SKM-1 (cell line): ENCODE measurements at regions not wholly inside any gene's neighbourhood (a gene's known extent, or its start where the extent isn't known, plus 50 kb on each side); places are given as distances from the start of the nearest gene placed in this dataset.

ENCODE experiments used
- DNase-seq: peaks from one replicate; lab custom pipeline; 2025; ENCODE audit not compliant: unreplicated experiment; lab: John Stamatoyannopoulos, UW

DNA sequence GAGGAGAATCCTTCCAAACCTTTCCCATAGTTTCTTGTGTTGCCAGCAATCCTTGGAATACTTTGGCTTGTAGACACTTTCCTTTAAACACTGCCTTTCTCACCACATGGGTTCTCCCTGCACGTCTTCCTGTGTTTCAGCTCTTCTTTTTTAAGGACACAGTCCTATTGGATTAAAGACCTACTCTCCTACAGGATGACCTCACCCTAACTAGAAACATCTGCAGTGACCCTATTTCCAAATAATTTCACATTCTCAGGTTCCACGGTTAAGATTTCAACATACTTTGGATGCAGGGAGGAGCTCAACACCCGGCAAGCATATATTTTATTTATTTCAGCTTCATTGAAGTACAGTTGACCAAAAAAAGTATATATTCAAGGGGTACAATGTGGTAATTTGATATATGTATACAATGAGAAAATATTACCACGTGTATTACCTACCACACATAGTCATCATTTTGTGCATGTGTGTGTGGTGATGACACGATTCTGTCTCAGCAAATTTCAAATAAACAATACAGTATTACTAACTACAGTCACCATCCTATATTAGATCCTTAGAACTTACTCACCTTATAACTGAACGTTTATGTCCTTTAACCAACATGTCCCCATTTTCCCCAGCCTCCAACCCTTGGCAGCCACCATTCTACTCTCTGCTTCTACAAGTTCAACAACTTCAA, 745.0 kb downstream of the CBLN2 start:
- DNase-seq = no peak

DNA sequence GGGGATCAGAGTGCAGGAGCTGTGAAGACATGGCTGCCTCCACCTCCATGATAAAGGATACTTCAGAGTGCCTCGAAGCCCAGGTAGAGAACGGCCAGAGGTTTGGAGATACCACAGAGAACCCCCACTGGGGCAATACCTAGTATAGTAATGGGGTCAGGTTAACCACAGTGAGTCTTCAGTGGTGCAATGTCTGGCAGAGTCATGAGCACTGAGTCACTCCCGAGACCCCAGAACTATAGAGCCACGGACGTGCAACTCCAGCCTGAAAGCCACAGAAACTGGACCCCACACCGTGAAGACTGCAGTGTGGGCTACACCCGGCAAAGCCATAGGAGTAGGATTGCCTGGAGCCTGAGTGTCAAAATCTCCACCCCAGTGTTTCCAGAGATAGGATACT, 746.6 kb downstream of the CBLN2 start:
- DNase-seq = no peak

DNA sequence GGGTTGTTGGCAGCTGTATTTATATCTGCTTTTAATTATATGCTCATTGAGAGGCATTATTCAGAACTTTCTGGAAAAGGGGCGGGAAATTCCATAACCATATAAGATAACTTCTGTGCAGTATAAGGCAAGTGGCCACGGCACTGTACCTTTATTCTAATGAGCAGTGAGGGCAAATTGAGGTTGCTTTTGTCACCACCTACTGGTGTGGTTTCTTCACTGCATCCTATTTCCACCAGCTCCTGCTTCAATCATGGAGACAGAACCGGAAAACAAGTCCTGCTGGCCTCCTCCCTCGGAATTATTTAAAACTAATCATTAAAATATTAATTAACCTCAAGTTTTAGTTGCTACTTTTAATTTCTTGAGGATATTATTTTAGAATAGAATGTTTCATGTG, 759.4 kb downstream of the CBLN2 start:
- DNase-seq = no peak

DNA sequence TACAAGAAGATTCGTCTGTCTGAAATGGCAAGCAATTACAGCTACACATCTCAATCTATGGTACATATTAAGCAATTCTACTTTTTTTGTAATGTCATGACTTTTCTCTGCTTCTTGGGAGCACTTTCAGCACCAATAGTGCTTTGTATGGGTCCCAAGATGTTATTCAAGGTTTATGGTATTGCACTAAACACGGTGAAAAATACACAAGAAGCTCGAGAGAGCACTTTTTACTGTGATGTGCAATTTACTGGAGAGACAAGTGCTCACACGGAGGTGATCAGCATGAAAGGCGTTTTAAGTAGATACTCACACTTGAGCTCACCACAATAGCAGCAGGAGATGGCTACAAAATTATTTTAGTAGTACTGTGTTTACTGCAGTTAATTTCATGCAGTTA, 783.6 kb downstream of the CBLN2 start:
- no peak for DNase-seq

DNA sequence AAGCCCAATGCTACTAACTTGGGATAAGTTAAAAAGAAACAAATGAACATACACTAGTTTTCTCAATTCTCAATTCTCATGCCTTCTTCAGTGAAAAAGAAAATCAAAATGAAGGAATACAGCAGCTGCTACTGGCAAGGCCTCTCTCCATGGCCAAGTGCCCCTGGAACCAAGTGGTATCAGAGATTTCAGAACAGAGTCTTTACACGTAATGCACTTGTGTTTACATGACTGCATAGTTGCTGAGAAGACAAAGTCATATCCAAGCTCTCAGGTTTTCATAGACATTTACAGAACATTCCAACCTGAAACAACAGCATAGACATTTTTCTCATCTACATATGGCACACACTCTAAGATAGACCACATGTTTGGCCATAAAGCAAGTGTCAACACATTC, 789.9 kb downstream of the CBLN2 start:
- DNase-seq = no peak

DNA sequence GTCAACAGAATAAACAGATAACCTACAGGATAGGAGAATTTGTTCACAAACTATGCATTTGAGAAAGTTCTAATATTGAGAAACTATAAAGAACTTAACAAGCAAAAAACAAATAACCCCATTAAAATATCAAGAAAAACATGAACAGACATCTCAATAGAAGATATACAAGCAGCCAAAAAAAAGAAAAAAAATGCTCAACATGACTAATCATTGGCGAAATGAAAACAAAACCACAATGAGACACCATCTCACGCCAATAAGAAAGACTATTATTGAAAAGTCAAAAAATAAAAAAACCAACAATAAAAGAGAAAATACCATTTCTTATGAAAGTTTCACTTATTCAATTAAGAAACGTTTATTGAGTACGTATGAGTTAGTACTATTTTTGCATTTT, 800.5 kb downstream of the CBLN2 start:
- no peak for DNase-seq

DNA sequence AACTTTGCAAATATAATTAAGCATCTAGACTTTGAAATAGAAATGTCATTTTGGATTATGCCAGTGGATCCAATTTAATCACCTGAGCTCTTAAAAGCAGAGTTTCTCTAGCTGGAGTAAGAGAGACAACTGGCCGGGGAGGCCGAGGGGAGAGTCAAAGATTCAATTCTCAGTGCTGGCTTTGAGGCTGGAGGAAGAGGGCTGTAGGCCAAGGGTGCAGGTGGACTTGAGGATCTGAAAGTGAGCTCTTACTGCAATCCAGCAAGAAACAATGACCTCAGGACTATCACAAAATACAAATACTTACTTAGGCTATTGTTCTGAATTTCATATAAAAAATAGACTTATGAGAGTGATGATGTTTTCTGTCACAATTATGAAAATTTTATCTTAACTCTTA, 814.5 kb downstream of the CBLN2 start:
- DNase-seq = no peak

DNA sequence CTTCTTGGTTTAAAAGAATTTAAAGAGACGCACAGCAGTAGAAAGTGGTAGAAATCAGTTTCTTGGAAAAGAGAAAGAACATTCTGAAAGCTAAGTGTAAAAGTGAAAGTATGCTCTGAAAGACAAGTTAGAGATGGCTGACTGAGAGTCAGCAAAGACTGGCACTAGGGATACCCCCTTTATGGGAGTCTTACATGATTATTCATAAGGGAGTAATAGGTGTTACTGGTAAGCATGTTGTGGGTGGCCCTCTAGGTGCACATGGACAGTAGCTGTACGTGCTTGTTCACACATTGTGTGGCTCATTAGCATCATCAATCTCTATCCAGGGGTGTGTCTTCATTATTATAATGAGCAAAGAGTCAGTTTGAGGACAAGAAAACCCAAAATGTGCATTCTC, 816.2 kb downstream of the CBLN2 start:
- no peak for DNase-seq

DNA sequence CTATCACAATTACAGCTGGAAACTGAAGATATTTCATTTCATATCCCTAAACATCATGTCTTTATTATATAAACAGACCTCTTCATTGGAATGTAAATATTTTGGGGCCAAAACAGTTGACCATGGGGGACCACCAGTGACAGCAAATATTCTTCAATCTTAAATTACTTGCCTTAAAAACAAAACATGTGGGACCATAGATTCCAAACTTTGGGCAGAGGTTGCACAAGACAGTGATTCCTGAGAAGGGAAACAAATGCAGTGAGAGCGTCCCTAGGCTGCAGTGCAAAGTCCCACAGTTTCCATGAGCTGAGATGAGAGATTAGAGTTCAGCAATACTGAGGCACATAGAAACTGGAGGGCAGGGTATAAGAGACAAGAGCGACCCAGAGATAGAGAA, 818.9 kb downstream of the CBLN2 start:
- no peak for DNase-seq

DNA sequence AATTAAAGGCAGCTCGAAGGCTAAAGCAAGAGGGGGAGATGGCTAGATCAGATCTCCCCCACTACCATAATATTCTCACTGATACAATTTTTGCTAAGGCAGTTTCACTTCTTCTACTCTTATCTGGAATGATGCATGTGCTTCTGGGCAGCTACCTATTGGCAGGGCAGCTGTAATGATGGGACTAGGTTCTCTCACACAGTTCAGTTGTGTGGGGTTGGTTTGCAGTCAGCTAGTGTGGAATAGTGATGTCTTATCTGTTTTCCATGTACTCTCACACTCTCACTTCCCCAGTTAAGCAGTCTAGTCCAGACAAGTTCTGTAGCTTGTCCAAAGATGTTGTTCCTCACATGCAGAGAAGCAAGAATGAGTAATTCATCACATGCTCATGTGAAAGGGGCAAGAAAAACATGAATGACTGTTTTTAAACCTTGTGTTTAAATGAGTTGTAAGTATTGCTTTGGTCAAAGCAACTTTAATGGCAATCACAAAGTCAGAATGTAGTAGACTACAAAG, 836.1 kb downstream of the CBLN2 start:
- no peak for DNase-seq

DNA sequence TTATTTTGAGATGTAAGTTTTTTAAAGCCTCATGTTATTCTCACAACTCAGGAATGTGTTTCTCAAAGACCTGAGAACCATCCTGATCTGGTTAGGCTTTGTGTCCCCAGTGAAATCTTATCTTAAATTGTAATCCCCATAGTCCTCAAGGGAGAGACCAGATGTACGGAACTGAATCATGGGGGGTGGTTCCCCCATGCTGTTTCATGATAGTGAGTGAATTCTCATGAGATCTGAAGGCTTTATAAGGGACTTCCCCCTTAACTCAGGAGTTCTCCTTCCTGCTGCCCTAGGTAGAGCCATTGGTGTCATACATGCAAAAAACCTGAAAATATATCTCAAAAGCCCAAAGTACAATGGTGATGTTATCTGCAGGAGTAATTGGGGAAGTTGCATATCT, 836.7 kb downstream of the CBLN2 start:
- no peak for DNase-seq

DNA sequence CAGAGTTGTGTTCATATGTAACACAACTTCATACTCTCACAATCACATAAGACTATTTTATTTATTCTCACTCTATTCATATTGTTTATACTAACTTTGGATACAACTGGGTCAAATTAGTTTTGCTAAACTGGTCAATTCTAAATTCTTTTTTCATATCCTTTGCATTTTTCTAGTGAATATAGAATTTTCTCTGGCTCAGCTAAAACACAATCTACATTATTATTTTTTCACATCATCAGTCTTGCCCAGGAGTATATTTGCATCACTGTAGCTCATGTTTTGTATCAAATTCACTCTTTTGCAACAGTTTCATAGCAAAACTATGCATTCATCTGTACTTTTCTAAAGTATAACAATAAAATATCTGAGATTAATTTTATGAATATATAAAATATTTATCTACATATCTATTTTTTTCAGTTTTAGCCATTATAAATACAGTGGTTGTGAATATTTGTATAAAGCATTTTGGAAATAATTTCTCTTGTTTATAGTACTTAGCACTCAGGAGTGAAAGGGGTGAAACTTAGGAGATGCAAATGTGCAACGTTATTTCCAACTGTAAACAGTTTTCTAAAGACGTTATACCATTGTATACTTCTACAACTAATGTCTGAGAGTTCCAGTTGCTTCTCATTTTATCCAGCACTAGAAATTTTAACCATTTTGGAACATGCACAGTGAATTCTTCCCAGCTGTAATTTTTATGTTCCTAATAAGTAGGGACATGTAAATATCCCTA, 854.6 kb downstream of the CBLN2 start:
- DNase-seq = no peak

DNA sequence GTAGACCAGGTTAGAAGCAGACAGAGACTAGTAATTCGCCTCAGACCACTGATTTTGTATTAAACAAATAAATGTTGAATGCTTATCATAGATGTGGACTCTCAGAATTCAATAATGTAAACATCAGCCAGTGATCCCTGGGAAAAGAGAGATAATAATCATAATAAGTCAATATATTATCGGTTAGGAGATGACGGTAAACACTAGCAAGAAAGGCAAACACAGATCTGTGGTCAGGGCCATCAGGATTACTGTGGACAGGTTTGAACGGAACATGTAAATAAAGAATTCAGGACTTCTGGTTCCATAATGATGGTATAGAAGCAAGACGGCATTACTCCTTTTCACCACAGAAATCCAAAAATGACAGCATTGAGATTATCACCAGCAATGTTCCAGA, 861.6 kb downstream of the CBLN2 start:
- no peak for DNase-seq

DNA sequence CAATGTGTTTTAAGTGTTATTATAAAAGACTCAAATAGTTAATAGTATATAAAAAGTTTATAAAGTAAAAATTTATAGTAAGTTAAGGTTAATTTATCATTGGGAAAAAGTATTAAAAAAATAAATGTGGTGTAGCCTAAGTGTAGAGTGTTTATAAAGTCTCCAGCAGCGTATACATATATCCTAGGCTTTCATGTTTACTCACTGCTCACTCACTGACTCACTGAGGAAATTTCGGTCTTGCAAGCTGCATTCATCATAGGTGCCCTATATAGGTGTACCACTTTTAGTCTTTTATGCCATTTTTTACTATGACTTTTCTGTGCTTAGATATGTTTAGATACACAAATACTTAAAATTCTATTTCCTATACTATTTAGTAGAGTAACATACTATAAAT, 866.0 kb downstream of the CBLN2 start:
- DNase-seq = no peak

DNA sequence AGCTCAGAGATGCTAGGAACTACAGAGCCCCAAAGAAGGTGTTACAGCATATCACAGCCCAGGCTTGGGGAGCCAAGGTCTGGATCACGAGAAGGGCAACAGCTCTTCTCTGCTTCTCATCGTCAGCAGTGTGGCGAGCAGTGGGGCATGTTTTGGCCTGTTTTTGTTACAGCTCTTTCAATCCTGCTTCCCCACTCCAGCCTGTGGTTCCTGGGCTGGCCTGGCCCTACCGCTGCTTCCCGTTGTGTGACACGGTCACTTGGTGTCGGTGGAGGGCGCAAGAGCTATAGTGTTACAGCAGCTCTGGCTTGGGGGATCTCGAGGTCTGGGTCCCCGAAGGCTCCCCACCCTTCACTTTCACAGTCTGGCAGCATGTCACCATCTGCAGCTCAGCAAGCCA, 870.2 kb downstream of the CBLN2 start:
- no peak for DNase-seq

DNA sequence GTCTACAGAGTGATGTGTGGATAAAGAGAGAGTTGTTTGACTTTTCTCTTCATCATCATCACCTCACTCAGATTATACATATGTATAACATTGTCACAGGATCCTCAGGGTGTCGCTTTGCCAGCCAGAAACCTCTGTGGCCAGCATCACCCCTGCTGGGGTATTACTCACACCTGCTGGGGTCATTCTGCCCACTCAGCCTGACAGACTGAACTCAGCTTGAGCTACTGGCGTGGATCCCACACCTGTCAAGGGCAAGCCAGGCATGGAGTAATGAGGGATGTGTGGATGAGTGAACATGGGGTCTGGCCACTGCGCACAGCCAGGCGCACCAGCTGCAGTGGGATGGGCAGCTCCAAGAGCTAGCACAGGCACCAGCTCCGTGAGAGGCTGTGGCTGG, 870.6 kb downstream of the CBLN2 start:
- DNase-seq = no peak

DNA sequence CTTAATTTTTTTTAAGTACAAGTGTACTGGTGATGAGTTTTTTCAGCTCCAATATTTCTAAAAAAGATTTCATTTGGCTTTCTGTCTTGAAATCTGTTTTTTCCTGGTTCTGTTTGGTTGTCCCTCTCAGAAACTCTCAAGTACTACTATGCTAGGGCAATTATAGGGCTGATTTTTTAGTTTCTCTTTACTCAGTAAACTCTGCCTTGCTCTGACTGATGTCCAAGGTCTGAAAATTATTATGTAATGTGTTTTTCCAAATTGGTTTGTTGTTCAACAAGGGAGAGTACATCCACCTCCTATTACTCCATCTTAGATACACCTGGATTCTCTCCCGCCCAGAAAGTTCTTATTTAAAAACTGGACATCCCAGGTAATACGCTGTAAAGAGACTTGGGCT, 877.7 kb downstream of the CBLN2 start:
- DNase-seq = no peak

DNA sequence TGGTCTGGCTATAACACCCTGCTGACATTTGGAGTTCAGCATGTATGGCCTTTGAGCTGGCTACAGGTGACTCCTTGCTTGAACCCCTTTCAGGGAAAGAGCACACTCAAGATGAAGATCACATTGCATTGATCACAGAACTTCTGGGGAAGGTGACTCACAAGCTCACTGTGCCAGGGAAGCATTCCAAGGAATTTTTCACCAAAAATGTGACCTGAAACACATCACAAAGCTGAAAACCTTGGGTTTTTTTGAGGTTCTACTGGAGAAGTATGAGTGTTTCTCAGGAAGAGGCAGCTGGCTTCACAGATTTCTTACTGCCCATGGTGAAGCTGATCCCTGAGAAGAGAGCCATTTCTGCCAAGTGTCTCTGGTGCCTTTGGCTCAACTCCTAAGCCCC, 879.0 kb downstream of the CBLN2 start:
- no peak for DNase-seq

DNA sequence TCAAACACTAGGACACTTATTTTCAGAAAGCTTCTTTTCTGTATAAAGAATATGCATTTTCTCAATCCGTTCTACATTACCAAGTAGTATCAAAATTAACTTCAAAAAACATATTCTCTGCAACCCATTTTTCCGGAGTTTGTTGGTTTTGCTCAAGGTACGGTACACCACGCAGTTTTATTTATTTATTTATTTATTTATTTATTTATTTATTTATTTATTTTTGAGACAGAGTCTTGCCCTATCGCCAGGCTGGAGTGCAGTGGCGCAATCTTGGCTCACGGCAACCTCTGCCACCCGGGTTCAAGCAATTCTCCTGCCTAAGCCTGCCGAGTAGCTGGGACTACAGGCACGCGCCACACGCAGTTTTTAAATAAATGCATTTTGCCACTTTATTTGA, 900.3 kb downstream of the CBLN2 start:
- no peak for DNase-seq

DNA sequence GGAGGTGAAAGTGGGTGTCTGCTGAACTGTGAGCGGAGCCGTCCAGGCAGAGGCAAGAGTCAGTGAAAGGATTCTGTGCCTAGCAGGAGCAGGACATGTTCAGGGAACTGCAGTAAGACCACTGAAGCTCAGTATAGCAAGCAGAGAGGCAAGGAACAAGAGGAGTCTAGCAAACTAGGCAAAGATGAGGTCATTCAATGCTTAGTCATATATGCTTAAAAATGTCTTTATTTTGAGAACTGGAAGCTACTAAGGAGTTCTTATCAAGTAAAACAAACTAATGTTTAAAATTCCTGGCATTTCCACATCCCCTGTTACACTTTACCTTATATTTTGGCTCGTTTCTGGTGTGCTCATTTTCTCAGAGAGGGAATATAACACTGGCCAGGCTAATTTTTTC, 913.4 kb downstream of the CBLN2 start:
- no peak for DNase-seq

DNA sequence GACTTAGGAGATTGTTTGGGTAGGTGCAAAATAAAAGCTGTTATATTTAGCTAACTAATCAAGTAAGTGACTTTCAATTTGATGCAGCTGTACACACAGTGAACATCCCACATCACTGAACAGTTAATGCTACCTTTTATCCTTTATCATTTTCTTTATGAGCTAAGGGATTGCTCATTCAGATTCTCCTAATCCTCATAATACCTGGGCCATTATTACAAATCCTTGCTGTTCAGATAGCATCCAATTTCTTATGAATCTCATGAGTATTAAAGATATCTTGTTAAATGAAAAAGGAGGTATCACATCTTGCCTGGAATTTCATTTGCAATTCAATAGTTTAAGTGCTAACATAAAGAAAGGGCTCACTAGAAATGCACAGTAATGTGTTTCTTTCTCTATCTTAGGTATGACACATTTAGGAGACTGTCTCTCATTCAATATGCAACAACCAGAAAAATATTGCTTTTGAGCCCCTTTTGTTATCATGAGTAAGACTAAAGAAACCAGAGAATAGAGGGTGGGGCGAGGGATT, 918.5 kb downstream of the CBLN2 start:
- DNase-seq = no peak

DNA sequence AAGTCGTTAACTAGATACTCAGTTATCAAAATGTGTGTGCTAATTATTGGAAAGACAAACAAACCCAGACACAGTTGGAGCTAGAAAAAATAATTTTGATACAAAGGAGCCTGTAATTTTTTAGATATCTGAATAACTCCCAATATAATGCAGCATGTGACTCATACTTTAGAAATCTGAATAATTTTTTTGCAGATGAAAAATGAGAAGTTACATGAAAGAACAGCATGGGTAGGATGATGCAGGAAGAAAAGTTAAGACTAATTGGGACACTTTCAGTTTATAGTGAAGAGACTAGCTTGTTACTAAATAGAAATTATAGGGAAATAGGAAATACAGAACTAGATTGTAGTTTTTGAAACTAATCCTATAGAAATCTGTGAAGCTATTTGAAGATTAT, 945.8 kb downstream of the CBLN2 start:
- DNase-seq = no peak

DNA sequence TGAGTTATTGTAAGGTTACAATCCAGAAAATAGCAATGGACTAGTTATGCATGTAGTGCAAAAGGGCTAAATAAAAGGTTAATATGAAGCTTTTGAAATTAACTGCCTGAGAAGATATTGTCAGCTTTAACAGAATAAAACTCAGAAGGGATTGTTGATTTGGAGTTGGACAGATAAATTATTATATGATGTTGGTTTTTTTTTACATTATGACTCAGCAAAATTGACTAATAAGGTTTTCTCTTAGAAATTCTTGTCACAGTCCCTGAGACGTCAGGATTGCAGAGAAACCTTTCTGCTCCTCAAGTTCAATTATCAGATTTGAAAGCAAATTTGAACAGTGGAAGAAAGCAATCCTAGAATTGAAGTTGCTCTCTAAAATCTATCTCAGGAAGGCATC, 946.9 kb downstream of the CBLN2 start:
- DNase-seq = no peak
